Parathyroid adenoma (tissue), 2 donors: ENCODE measurements at regions not wholly inside any gene's neighbourhood (a gene's known extent, or its start where the extent isn't known, plus 50 kb on each side); places are given as distances from the start of the nearest gene placed in this dataset.

Source experiments
- H2AFZ ChIP-seq: fragments of 300-600 bp; sonication (generic); one replicate; pipeline ENCODE4 v1.7.0; 2017; ENCODE audit warnings: antibody characterized with exemption, mild to moderate bottlenecking
- H3K27ac ChIP-seq: fragments of 300-600 bp; sonication (generic); one replicate; pipeline ENCODE4 v1.7.0; 2017
- H3K27me3 ChIP-seq: fragments of 300-600 bp; sonication (generic); one replicate; pipeline ENCODE4 v1.7.0; 2017; ENCODE audit warnings: low read length; ENCODE audit not compliant: control insufficient read depth, insufficient read depth
- H3K36me3 ChIP-seq: fragments of 300-600 bp; sonication (generic); one replicate; pipeline ENCODE4 v1.7.0; 2017; ENCODE audit warnings: low read length; ENCODE audit not compliant: control insufficient read depth, insufficient read depth
- H3K4me1 ChIP-seq: fragments of 300-600 bp; sonication (generic); one replicate; pipeline ENCODE4 v1.7.0; 2017; ENCODE audit warnings: control low read depth
- H3K4me2 ChIP-seq: fragments of 300-600 bp; sonication (generic); one replicate; pipeline ENCODE4 v1.7.0; 2017; ENCODE audit warnings: low read length
- H3K4me3 ChIP-seq: fragments of 300-600 bp; sonication (generic); one replicate; pipeline ENCODE4 v1.7.0; 2017; ENCODE audit warnings: low read depth, low read length
- H3K79me2 ChIP-seq: fragments of 300-600 bp; sonication (generic); one replicate; pipeline ENCODE4 v1.7.0; 2017; ENCODE audit warnings: control low read depth
- H3K9ac ChIP-seq: fragments of 300-600 bp; sonication (generic); one replicate; pipeline ENCODE4 v1.7.0; 2017; ENCODE audit warnings: mild to moderate bottlenecking
- H3K9me3 ChIP-seq: fragments of 300-600 bp; sonication (generic); one replicate; pipeline ENCODE4 v1.7.0; 2017; ENCODE audit warnings: low read length; ENCODE audit not compliant: control insufficient read depth
- CTCF ChIP-seq: fragments of 300-600 bp; sonication (generic); IDR thresholded peaks from one replicate; pipeline ENCODE4 v1.7.0; 2017; ENCODE audit warnings: antibody characterized with exemption, mild to moderate bottlenecking
- donor health status: primary hyperparathyroidism.

GRCh38 chr18:60277855-60278480, 94.6 kb downstream of the MC4R start:
- H3K4me1 ChIP-seq = no peaks in the 10 kb centered on the region
- H3K27me3 ChIP-seq = no peaks in the 10 kb centered on the region
- H3K79me2 ChIP-seq = no peaks in the 10 kb centered on the region
- no peak overlapping the region for H2AFZ ChIP-seq
- no peak for TF ChIP-seq CTCF
- H3K36me3 ChIP-seq = no peaks in the 10 kb centered on the region
- no peak overlapping the region for H3K27ac ChIP-seq
- no peaks in the 10 kb centered on the region for H3K9me3 ChIP-seq
- H3K4me3 ChIP-seq = no peak overlapping the region
- H3K9ac ChIP-seq = no peak overlapping the region
- H3K4me2 ChIP-seq = no peak overlapping the region

GRCh38 chr18:60267391-60268058, 105.0 kb downstream of the MC4R start:
- TF ChIP-seq CTCF = no peak
- no peaks in the 10 kb centered on the region for H3K79me2 ChIP-seq
- no peak overlapping the region for H3K27ac ChIP-seq
- no peak overlapping the region for H3K4me2 ChIP-seq
- no peak overlapping the region for H3K4me3 ChIP-seq
- no peak overlapping the region for H2AFZ ChIP-seq
- no peak overlapping the region for H3K9ac ChIP-seq
- no peaks in the 10 kb centered on the region for H3K36me3 ChIP-seq
- H3K9me3 ChIP-seq = no peaks in the 10 kb centered on the region
- no peaks in the 10 kb centered on the region for H3K27me3 ChIP-seq
- H3K4me1 ChIP-seq = no peaks in the 10 kb centered on the region

GRCh38 chr18:60266558-60266957, 106.0 kb downstream of the MC4R start:
- Histone ChIP-seq H3K9ac (no peak overlapping the region), H3K4me2 (no peak overlapping the region), H3K27me3 (no peaks in the 10 kb centered on the region), H3K4me3 (no peak overlapping the region), H3K79me2 (no peaks in the 10 kb centered on the region), H3K9me3 (no peaks in the 10 kb centered on the region), H2AFZ (no peak overlapping the region), H3K27ac (no peak overlapping the region), H3K36me3 (no peaks in the 10 kb centered on the region), H3K4me1 (no peaks in the 10 kb centered on the region)
- no peak for TF ChIP-seq CTCF

GRCh38 chr18:60259052-60259681, 113.4 kb downstream of the MC4R start:
- Histone ChIP-seq H3K9me3 (no peaks in the 10 kb centered on the region), H3K36me3 (no peaks in the 10 kb centered on the region), H2AFZ (no peak overlapping the region), H3K4me1 (no peaks in the 10 kb centered on the region), H3K4me3 (no peak overlapping the region), H3K4me2 (no peak overlapping the region), H3K27me3 (no peaks in the 10 kb centered on the region), H3K27ac (no peak overlapping the region), H3K9ac (no peak overlapping the region), H3K79me2 (no peaks in the 10 kb centered on the region)
- TF ChIP-seq CTCF = no peak
